ENCODE measurements at regions not wholly inside any gene's neighbourhood (a gene's known extent, or its start where the extent isn't known, plus 50 kb on each side); places are given as distances from the start of the nearest gene placed in this dataset.

DNA sequence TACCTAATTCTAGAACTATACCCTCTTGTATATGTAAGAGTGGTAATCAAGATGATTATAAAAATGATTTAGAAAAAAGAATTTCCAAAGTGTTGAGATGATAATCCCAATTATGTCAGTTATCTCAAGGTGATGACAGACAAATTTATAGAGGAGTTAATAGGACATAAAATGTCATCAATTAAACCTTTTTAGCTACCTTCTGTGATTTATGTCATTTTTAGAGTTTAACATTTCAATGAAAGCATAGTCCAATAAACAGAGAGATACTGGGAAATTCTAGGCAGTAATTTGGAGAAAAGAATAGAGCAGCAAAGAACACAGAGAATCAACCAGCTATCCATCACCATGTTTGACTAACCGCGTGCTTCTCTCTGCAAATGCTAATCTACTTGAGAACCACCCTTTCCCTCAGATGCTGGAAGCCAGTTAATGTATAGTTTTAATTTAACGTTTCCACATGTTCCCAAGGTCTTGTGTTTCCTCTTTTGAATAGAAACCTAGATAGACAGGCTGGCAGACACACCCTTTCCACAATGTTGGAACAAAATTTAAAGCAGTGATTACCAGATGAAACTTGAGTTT, 433.1 kb upstream of the FAM241A start:
- no peak overlapping the region for H3K4me3 ChIP-seq (ENCODE audit: control insufficient read depth in 2 of 3, extremely low read depth in 1 of 3, insufficient read depth in 2 of 3, low read depth in 1 of 3, low read length in 3 of 3)
- H3K27ac ChIP-seq (ENCODE audit: control insufficient read depth, insufficient read depth, low read length): no peak overlapping the region
- FAIRE-seq: no peak
- no peak overlapping the region for H3K4me2 ChIP-seq (ENCODE audit: control insufficient read depth, extremely low read depth, insufficient read depth, low read depth, low read length)
- no peaks in the 10 kb centered on the region for H3K4me1 ChIP-seq (ENCODE audit: control insufficient read depth, extremely low read depth, insufficient read depth, low read length)
- no peak for DNase-seq (ENCODE audit: low read depth, low spot score)
- no peaks in the 10 kb centered on the region for H3K27me3 ChIP-seq (ENCODE audit: control insufficient read depth, extremely low read depth, insufficient read depth, low read length)
- no peaks in the 10 kb centered on the region for H3K79me2 ChIP-seq (ENCODE audit: control insufficient read depth, insufficient read depth, low read length)
- TF ChIP-seq EZH2 (IDR thresholded peaks at IDR 0.05; ENCODE audit: low read length): no peak
- TF ChIP-seq, protein P1, sequence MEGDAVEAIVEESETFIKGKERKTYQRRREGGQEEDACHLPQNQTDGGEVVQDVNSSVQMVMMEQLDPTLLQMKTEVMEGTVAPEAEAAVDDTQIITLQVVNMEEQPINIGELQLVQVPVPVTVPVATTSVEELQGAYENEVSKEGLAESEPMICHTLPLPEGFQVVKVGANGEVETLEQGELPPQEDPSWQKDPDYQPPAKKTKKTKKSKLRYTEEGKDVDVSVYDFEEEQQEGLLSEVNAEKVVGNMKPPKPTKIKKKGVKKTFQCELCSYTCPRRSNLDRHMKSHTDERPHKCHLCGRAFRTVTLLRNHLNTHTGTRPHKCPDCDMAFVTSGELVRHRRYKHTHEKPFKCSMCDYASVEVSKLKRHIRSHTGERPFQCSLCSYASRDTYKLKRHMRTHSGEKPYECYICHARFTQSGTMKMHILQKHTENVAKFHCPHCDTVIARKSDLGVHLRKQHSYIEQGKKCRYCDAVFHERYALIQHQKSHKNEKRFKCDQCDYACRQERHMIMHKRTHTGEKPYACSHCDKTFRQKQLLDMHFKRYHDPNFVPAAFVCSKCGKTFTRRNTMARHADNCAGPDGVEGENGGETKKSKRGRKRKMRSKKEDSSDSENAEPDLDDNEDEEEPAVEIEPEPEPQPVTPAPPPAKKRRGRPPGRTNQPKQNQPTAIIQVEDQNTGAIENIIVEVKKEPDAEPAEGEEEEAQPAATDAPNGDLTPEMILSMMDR (optimal IDR thresholded peaks at IDR 0.05 in 1 of 3, IDR thresholded peaks at IDR 0.05 in 1 of 3, conservative IDR thresholded peaks at IDR 0.05 in 1 of 3; ENCODE audit: extremely low read depth in 1 of 3, insufficient read depth in 2 of 3, low read length in 3 of 3): no peak
- dilution Hi-C loops (cut with MboI; ENCODE audit: extremely low pct_ligation_motif_present, low sequenced_read_pairs): no loop called here
- H3K9me1 ChIP-seq (ENCODE audit: control insufficient read depth, extremely low read depth, insufficient read depth, low read length): no peaks in the 10 kb centered on the region
- H3K9me3 ChIP-seq (ENCODE audit: control insufficient read depth, low read depth, low read length): no peaks in the 10 kb centered on the region
- no peak overlapping the region for H2AFZ ChIP-seq (ENCODE audit: control insufficient read depth, low read length)
- no peaks in the 10 kb centered on the region for H4K20me1 ChIP-seq (ENCODE audit: control insufficient read depth, extremely low read depth, insufficient read depth, low read length)
- H3K9ac ChIP-seq (ENCODE audit: control insufficient read depth, extremely low read depth, insufficient read depth, low read length): no peak overlapping the region
- no peaks in the 10 kb centered on the region for H3K36me3 ChIP-seq (ENCODE audit: control insufficient read depth in 2 of 2, extremely low read depth in 1 of 2, insufficient read depth in 2 of 2, low read length in 2 of 2)

DNA sequence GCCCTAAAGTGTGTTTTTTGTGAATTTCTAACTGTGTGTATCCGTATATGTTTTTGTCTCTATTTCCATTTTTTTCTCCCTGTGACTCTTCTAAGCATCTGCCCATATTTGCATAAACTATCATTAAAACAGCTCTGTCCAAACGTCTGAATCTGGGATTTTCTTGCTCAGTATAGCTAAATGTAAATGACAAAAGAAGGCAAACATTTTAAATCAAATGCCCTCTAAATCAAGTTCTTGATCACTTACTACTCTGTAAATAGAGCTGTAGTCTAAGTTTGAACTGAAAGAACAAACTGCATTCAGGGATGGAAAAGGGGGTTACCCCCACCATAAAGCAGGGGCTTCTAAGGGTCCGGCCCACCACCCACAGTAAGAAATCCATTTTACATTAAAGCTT, 432.0 kb upstream of the FAM241A start:
- no peak overlapping the region for H3K4me3 ChIP-seq (ENCODE audit: control insufficient read depth in 2 of 3, extremely low read depth in 1 of 3, insufficient read depth in 2 of 3, low read depth in 1 of 3, low read length in 3 of 3)
- no peaks in the 10 kb centered on the region for H3K9me1 ChIP-seq (ENCODE audit: control insufficient read depth, extremely low read depth, insufficient read depth, low read length)
- H3K27ac ChIP-seq (ENCODE audit: control insufficient read depth, insufficient read depth, low read length): no peak overlapping the region
- DNase-seq (ENCODE audit: low read depth, low spot score) (no peak), FAIRE-seq (no peak)
- H3K4me2 ChIP-seq (ENCODE audit: control insufficient read depth, extremely low read depth, insufficient read depth, low read depth, low read length): no peak overlapping the region
- H2AFZ ChIP-seq (ENCODE audit: control insufficient read depth, low read length): no peak overlapping the region
- no peaks in the 10 kb centered on the region for H3K36me3 ChIP-seq (ENCODE audit: control insufficient read depth in 2 of 2, extremely low read depth in 1 of 2, insufficient read depth in 2 of 2, low read length in 2 of 2)
- no peaks in the 10 kb centered on the region for H3K79me2 ChIP-seq (ENCODE audit: control insufficient read depth, insufficient read depth, low read length)
- no peaks in the 10 kb centered on the region for H3K4me1 ChIP-seq (ENCODE audit: control insufficient read depth, extremely low read depth, insufficient read depth, low read length)
- no peaks in the 10 kb centered on the region for H3K27me3 ChIP-seq (ENCODE audit: control insufficient read depth, extremely low read depth, insufficient read depth, low read length)
- no peak overlapping the region for H3K9ac ChIP-seq (ENCODE audit: control insufficient read depth, extremely low read depth, insufficient read depth, low read length)
- no peaks in the 10 kb centered on the region for H4K20me1 ChIP-seq (ENCODE audit: control insufficient read depth, extremely low read depth, insufficient read depth, low read length)
- dilution Hi-C loops (cut with MboI; ENCODE audit: extremely low pct_ligation_motif_present, low sequenced_read_pairs): no loop called here
- no peaks in the 10 kb centered on the region for H3K9me3 ChIP-seq (ENCODE audit: control insufficient read depth, low read depth, low read length)
- TF ChIP-seq EZH2 (IDR thresholded peaks at IDR 0.05; ENCODE audit: low read length): no peak
- TF ChIP-seq, protein P1 (optimal IDR thresholded peaks at IDR 0.05 in 1 of 3, IDR thresholded peaks at IDR 0.05 in 1 of 3, conservative IDR thresholded peaks at IDR 0.05 in 1 of 3; ENCODE audit: extremely low read depth in 1 of 3, insufficient read depth in 2 of 3, low read length in 3 of 3): no peak

All from keratinocyte (primary cell).